GM18498 (cell line): ENCODE measurements at regions not wholly inside any gene's neighbourhood (a gene's known extent, or its start where the extent isn't known, plus 50 kb on each side); places are given as distances from the start of the nearest gene placed in this dataset.

Experiments used
- ATAC-seq: cut with Tn5 transposase; IDR thresholded peaks from one replicate; pipeline ENCODE4 v1.9.1; 2021; ENCODE audit warnings: mild to moderate bottlenecking, moderate library complexity; ENCODE audit not compliant: unreplicated experiment

DNA sequence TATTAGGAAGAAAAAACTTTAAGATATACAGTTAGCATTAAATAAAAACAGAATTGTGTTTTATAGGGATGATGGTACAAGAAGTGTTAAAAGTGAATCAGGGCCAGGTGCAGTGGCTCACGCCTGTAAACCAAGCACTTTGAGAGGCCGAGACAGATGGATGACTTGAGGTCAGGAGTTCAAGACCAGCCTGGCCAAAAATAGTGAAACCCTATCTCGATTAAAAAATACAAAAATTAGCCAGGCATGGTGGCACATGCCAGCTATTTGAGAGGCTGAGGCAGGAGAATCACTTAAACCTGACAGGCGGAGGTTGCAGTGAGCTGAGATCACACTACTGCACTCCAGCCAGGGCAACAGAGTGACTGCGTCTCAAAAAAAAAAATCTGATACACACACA is 282.9 kb upstream of the ATP10B start:
- no peak for ATAC-seq

DNA sequence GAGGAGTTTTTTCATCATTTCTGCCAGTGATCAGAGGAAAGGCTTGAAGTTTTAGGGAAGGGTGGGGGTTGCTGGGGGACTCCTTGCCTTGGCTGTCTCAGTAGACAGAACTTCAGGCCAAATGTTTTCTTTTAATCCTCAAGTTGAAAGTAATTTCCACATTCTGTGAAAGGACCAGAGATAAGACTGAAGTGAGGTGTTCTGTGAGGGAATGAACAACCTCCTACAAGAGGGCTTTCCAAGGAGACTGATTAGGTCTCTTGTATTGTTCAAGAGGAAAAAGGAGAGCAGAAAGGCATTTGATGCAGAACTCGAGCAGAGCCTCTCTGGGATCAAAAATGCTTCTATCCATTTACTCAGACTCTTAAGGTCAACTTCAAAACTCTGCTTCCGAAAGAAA is 282.1 kb upstream of the ATP10B start:
- ATAC-seq = no peak

- no peak for ATAC-seq
Observed at GRCh38 chr5:161115941-161116340, 263.9 kb upstream of the ATP10B start.

DNA sequence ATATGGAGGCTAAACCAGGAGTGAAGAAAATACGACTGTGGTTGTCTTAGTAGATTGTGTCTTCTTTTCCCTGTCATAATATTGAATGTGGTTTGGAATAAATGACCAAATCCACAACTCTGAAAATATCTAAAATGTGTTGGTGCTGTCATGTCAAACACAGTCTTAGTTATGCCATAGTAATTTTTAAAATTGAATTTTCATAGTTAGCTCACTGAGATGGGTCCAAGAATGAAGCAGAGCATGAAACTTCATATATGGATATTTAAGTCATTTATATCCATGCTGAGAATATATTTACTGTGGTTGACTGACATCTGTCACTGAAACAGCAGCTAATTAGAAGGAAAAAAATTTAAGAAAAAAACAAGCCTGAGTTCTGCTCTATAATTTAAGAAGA is 260.4 kb upstream of the ATP10B start:
- no peak for ATAC-seq

GRCh38 chr5:161105525-161105924 is 253.5 kb upstream of the ATP10B start:
- ATAC-seq = no peak

DNA sequence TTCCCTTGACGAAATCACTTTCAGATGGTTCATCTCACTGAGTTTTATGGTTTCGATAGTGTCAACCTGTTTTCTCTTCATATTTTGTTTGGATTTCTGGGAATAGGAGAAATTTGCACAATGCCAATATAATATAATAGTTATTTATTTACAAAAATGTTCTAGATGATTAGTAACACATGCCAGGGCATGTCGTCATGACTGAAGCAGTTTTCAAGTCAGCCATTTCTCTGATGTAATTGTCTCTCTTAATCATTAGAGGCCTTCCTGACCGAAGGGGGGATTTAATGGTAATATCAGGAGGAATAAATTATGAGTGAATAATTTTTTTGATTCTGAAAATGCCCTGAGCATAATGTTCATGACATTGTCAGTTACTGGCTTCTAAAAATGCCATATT is 246.5 kb upstream of the ATP10B start:
- ATAC-seq = no peak

DNA sequence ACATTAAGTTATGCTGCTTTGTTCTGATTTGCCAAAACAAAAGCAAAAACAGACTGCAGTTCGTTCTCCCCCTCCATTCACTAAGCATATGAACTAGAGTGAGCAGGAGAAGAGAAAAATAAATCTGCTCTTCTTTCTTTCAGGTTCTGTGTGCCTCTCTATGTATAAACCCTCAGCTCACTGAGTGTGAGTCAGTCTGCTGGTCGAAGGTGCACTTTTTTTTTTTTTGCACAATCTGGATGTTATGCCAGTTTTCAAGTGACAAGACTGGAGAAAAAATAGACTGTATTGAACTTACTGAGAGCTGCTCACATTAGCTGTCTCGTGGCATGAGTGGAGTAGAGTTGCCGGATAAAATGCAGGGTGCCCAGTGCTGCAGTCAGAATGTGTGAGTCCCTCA is 244.6 kb upstream of the ATP10B start:
- no peak for ATAC-seq

DNA sequence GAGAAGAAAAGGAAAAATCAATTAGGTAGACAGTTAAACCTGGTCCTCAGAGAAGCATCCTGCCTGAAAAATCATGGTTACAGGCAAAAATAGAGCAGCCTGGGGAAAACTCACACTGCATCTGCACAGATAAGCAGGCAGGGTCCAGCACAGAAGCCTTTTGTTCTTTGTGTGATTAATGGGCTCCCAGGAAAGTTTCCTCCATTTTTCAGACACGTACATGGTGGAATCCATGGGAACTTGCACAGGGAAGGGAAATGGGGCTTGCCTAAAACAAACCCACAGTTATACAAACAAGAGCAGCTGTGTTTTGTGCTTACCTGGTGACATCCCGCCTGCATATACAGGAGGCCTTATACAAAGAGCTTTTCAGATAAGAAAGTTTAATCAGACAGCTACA is 243.9 kb upstream of the ATP10B start:
- no peak for ATAC-seq

DNA sequence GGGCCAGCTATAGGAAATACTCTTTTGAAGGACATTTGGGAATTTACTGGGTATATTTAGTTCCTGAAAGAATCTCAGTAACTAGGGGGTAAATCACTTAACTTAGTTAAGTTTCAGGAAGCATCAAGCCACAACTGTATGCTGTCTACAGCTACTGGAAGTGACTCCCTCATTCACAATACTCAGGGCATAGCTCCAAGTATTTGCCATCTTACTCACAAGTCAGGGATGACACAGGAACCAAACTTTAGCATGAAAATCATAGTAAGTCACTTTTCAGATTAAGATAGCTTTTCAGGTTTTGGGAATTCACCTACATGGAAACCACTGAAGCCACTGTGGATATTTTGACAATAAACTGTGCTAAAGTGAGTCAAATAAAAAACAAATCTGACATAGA is 242.4 kb upstream of the ATP10B start:
- ATAC-seq = no peak

GRCh38 chr5:161093100-161093499 is 241.1 kb upstream of the ATP10B start:
- no peak for ATAC-seq

DNA sequence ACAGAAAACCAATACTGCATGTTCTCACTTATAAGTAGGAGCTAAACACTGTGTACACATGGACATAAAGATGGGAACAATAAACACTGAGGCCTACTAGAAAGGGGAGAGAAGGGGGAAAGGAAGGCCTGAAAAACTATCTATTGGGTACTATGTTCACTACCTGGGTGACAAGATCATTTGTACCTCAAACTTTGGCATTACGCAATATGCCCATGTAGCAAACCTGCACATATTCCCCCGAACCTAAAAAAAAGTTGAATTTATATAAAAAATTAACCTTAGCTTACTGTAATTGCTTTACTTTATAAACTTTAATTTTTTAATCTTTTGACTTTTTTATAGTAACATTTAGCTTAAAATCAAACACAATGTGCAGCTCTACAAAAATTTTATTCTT is 237.6 kb upstream of the ATP10B start:
- no peak for ATAC-seq

GRCh38 chr5:161086461-161086860 is 234.4 kb upstream of the ATP10B start:
- ATAC-seq = no peak

- no peak for ATAC-seq
Observed at GRCh38 chr5:161085056-161085455, 233.0 kb upstream of the ATP10B start.

- no peak for ATAC-seq
Observed at GRCh38 chr5:161084115-161084514, 232.1 kb upstream of the ATP10B start.

DNA sequence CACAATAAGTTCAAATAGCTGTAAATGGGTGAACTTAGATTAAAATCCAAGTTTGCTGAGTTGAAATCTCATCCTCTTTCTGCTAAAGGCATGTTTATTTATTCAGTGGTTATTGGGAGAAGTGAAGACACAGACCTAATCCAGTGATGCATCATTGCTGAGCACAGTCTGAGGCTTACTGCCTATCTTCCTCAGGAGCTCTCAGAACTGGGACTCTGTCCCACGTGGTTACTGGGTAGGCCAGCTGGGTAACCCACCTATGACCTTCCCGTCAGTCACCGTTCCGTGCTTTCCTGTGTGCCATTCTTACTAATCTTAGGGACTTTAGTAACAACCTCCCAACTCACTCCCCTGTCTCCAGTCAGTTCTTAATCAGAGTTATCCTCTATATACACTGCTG is 226.8 kb upstream of the ATP10B start:
- ATAC-seq = no peak

DNA sequence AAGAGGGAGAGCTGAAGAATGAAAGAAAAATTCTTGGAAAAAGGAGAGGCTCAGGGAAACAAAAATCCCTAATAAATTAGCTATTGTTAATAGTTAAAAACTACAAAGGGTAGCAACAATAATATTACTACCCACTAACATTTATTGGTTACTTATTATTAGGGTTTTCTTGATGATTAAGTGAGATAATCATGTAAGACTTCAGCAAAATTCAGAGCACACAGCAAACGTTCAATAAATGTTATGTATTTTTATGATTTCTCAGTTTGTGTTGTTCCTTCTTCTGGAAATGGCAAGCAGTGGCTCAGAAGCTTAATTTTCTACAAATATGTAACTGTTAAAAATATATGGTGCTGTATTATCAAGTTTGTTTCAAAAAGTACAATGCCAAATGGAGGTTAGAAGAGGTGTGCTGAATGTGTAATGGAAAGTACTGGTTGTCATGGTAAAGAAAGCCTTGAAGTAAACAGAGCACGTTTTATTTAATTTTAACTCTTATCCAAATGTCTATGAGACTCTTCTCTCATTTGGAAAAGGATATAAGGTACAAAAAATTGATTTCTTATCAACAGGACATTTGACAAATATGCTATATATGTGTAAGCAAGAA is 226.0 kb upstream of the ATP10B start:
- ATAC-seq = no peak

DNA sequence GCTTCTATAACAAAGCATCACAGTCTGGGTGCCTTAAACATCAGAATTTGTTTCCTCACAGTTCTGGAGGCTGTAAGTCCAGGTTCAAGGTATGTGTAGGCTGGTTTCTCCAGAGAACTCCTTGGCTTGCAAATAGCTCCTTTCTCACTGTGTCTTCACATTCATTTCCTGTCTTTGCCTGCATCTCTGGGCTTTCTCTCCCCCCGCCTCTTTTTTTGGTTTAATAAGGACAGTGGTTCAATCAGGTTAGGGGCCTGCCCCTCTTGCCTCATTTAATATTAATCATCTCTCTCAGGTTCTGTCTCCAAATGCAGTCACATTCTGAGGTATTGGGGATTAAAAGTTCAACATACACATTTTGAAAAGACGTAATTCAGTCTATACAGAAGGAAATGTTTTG is 225.5 kb upstream of the ATP10B start:
- ATAC-seq = no peak

DNA sequence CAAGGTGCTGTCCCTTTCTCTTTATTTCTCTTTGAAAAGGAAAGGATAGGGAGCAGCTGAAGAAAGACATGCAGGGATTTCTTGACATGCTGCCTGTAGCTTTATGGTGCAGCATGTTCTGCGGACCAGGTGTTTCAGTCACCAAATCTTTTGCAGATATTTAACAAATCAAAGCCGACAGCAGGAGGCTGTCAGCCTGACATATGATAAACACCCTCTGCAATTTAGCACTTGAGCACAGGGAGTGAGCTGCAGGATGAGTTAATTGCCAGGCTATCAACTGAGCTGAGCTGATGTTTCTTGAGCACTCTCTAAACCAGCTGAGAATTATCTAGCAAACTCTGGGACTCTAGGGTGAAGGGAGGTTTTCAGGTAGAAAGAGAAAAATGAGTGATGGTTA is 212.8 kb upstream of the ATP10B start:
- no peak for ATAC-seq

DNA sequence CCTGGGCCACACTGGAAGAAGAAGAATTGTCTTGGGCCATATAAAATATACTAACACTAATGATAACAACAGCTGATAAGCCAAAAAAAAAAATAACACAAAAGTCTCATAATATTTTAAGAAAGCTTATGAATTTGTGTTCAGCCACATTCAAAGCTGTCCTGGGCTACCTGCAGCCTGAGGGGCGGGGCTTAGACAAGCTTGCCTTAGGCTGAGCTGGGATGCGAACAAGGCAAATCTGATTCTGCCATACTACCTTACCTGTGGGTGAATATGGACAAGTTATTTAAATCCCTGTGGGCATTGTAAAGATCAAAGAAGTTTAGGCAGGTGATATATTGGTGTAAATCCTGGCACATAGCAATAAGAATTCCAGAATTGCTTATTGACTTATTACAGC is 212.3 kb upstream of the ATP10B start:
- no peak for ATAC-seq

GRCh38 chr5:161058781-161059180 is 206.8 kb upstream of the ATP10B start:
- no peak for ATAC-seq

DNA sequence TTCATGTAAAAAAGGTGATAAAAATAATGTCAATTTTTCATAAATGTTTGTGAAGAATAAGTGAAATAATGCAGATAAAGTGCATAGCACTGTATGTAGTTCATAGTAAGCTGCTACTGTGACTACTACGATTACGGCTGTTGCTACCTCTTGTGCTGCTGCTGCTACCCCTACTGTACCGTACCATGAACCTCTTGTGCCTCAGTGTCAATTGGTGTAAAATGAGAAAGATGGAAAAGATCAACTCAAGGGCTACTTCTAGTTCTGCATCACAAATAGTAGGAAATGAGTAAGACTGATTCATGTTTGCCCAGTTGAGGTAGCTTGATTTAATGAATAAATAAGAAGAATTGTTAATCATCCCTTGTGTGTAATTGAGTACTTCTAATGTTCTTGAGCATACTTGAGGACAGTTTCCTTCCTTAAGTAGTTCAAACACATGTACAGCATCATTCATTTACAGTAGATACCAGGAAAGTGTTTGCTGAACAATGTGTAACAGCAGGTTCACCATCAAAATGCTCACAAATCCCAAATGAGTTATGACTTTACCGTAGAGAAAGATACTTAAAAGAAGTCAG is 200.0 kb upstream of the ATP10B start:
- no peak for ATAC-seq

GRCh38 chr5:161047024-161047423 is 195.0 kb upstream of the ATP10B start:
- no peak for ATAC-seq

- no peak for ATAC-seq
Observed at GRCh38 chr5:161042862-161043261, 190.9 kb upstream of the ATP10B start.
